Hippocampal formation (tissue), 2 donors: ENCODE measurements at regions not wholly inside any gene's neighbourhood (a gene's known extent, or its start where the extent isn't known, plus 50 kb on each side); places are given as distances from the start of the nearest gene placed in this dataset.

Source experiments
- DNase-seq, 2 donors: peaks; one replicate each; lab custom pipeline; 2025; lab: John Stamatoyannopoulos, UW

DNA sequence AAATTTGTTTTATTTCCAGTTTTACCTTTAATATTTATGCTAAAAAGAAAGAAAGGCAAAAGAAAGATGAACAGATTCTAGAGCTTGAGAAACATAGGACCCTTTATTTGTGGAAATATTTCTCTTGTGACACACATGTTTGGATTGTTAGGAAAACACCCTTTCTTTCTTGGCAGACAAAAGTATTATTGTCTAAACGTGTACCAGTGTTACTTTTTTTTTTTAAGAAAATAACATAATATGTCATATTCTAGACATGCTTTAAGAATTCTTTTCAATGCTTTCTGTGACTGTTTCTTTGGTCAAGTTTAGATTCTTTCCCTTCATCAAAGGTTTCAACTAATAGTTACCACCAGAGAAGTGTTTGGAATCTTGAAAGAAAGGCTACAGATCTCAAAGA lies 183.4 kb upstream of the CNR1 start:
- DNase-seq: no peak

DNA sequence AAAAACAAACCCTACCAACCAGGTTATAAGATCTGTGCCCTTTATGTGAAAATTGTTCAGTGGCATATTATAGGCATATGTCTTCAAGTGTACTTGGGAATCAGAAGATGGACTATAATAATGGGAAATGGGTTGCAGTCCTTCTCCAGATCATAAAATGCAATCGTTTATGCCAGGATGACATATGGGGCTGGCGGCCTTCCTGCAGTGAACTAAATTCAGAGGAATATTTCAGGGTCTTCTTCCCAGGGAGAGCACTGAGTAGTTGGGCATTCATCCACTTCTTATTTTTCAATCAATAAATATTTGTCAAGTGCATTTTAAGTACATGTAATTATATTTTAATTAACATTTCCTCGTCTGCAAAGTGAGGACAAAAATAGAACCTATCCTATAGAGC lies 176.2 kb upstream of the CNR1 start:
- no peak for DNase-seq

DNA sequence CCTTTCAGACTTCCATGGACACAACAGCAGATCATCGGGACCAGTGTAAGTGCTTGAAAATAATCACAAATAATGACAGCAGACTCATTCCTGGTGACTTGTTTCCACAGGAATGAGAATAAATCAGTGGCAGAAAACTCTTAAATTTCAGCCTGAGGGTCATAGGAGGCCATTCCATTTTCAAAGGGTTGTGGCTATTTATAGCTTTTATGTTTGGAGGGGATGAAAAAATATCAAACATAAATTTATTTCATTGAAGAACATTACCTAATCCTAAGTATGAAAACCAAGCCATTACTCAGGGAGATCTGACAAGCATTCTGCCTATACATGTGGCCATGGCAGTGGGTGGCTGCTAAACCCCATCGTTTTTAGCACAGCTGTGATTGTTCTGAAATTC lies 173.6 kb upstream of the CNR1 start:
- no peak for DNase-seq

DNA sequence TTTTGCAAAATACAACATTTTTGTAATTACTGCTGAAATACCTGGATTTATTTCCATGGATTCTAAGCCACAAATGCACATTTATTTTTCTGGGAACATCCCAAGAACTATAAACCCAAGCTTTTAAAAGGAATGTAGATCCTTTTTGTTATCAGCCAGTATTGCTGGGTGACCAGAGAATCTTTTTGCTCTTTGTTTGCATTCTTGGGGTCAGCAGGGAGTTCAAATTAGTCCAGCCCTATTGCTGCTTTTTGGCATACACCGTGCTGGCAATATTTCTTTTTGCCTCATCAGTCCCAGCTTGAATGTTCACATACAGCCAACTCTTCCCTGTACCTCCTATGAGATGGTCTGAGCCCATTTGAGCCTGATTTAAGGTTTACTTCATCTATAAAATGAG lies 155.2 kb upstream of the CNR1 start:
- no peak for DNase-seq

DNA sequence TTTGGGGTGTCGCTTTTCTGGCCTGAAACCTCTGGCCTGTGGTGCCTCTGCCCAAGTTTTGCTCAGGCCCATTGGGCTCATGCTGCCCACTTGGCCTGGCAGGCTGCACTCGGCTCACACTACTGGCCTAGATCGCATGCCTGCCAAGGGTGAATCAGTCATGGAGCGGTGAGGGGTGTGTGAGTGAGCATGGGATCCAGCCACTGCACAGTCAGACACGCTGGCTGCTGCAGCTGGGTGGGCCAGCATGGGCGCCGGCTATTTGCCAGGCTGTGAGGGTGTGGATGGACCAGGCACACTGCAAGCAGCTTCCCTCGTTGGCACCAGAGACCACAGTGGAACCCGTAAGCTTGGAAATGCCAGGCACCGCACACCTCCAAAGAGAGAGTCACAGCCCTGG lies 145.4 kb upstream of the CNR1 start:
- DNase-seq: no peak

DNA sequence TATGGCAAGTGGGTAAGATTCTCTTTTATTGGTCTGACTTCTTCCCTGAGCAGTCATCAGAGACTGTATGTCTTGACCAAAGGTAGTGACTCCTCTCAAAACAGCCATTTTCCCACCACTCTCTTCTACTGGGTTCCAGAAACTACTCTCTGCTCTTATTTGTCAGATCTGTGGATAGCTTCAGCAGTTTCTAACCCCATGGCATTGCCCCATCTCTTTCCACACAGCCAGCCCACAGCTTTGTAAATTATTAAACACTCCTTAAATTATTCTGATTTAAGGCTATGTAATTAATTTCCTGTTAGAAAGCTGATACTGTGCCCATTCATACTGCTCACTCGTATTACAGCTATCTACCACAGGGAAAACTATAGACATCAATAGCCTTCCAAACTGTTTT lies 138.4 kb upstream of the CNR1 start:
- no peak for DNase-seq

DNA sequence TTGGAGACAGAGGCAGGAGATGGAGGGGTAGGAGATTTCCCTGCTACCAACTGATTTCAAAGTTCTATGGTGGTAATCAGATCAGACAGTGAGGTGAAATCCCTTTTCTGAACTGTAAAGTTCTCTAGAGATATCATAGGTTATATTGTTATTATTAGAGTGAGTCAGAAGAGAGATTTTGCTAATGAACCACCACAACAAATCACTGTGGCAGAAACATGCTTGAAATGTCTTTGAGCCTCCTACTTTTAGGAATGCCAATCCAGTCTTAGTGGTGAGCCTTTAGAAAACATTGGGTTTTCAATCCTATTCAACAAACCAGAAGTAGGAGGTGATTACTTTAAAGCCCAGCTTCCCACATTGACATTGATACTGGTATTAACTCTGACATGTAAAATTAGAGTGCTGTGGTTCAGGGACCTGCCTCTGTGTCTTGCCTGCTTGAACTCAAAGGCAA lies 136.7 kb upstream of the CNR1 start:
- no peak for DNase-seq

DNA sequence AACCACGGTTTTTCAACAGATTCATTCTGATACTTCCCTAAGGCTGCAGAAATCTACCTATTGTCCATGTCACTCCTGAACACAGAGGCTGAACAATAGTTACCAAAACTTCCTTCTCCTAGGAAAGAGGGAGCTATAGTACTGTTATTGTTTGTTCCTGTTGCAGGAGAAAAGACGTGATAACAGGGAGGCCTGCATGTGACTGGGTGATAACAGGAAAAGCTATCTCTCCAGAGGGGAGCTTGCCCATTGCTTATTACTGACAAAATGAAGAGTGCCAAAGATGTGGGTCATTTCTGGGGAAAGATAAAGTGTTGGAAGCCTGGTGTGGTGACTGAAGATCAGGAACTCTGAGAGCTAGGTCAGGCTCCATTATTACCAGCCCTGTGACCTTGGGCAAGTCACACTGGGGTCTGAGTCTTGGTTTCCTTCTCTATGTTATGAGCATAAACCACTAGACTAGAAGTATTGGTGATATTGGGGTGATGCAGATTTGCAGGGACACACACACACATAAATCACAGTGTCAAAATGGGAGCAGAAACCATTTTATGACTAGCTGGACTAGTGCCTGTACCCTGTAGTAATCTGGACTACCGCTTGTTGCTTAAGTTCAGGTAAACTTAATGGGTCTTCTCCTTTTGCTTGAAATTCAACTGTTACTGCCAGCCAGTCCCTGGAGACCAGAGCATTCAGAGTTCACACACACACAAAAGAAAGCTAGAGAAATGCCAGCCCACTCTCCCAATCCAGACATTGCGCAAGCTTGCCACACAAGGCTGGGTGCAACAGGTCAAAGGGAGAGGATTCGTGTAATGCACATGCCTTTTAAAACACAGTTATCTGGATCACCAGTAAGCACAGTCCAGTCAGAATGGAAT lies 136.0 kb upstream of the CNR1 start:
- no peak for DNase-seq

DNA sequence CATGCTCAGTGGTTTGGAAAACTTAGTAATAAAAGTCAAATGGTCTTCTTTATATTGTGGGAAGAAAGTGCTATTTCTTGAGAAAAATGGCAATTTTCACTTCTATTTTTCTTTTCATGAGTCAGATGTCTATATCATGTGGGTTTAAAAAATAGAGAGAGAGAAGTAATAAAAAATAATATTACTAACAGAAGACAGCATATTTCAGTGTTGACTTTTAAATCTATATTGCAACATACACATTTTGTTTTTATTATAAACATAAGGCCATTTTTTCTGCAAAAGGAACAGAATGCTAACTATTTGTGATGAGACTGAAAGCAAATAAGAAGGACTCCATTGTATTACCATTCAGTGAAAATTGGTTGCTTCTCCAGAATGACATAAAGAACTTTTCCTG lies 135.1 kb upstream of the CNR1 start:
- DNase-seq: no peak

DNA sequence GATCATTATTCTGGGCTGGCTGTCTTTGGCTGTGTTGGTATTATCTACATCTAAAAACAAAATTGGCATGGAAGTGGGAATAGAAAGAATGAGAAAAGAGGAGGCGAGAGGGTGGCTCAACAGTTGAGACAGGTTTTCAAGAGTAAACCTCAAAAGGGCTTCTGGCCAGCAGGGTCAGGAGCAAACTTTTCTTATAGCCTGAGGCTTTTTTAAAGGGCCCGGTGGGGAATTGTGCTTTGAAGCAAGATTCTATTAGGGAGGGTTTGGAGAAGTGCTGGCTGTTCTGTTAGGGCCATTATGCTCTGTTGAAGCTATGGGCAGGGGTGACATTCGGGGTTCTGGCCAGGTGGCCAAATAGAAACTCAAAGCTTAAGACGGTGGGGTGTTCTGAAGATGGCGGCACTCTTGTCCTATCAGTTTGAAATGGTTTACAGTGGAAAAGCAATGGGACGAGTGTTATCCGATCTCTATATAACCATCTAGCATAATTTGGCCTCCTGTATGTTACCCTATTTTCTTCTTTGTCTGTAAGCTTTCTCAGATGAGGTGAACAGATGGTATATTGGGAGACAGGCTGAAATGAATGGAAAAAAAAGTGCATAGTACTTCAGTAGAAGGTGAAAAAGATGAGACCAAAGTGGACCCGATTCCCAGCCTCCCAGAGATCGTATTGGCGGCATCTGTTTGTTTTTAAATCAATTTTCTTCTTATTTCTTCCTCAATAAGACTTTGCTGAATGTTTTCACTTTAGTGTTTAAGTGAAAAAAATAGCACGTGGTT lies 132.1 kb upstream of the CNR1 start:
- DNase-seq: no peak

DNA sequence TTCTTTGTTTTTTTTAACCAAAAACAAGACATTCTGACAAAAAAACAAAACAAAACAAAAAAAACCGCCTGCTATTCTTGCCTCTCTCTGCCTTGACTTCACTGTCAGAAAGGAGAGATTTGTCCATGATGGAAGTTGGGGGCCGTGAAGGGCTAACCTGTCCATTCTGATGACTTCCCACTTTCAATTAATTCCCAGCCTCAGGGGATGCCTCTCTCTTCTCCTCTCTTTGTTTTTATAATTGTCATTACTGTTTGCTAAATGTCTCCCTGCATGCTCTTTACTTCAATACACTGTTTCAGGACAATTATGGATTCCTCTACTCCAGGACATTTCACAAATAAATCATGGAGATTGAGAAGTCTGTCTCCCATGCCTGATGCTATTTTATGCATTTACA lies 130.5 kb upstream of the CNR1 start:
- DNase-seq: no peak

DNA sequence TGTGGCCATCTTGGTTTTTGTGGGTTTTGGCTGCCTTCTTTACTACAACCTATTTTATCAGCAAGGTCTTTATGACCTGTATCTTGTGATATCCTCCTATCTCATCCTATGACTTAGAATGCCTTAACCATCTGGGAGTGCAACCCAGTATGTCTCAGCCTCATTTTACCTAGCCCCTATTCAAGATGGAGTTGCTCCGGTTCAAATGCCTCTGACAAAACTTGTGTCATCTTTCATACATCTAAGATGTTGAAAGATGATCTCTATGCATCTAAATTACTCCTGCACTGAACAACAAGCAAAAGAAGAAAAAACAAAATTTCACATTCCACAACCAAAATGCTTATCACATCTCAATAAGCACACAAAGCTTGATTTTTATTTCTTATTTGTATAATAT lies 129.5 kb upstream of the CNR1 start:
- DNase-seq: no peak

DNA sequence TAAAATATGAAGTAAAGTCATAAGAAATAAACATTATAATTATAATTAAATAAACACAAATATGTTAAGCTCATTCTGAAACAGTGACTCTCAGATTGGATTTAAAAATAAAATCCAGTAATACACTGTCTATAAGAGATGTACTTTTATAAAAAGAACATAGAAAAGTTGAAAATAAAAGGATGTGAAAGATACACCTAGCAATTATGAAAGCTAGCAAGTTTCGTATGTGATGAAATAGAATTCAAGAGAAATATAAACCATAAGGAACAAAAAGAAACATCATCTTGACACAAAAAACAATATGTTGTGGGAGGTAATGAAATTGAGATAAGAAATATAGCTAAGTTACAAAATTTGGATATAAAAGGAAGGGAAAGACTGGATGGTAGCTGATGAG lies 128.6 kb upstream of the CNR1 start:
- DNase-seq: no peak

DNA sequence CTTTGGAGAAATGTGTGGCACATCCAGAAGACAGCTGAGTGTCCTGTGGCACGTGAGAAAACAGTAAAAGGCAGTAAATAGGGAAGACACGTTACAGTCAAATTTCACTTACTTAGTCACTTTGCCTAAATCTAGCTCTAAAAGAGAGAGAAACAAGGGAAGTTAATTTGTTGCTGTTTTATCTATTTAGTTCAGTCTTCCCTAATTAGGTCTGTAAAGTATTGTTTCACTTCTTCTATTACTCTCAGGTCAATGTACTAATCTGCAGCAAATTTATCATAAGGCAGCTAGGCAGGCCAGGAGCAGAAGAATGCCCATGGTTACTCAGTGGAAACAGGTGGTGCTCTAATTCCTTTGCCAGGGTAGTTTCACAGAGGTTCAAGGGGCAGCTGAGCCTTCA lies 124.3 kb upstream of the CNR1 start:
- DNase-seq: no peak

DNA sequence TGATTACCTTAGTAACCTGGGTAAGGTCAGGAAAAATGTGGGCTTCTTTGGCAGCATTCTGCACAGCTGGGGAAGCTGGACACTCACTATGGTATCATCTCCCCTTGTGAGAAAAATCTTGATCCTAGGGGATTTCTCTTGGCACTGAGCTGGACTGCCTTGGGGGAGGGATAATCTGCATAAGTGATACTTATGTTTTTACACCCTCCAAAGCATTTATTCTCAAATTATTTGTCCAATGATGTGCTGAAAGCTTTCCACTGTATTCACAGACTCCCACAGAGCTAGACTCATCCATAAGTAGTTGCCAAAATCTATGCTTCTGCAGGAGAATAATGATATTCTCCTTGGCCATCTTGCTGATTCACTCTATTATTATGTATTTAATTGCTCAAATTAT lies 121.5 kb upstream of the CNR1 start:
- no peak for DNase-seq

DNA sequence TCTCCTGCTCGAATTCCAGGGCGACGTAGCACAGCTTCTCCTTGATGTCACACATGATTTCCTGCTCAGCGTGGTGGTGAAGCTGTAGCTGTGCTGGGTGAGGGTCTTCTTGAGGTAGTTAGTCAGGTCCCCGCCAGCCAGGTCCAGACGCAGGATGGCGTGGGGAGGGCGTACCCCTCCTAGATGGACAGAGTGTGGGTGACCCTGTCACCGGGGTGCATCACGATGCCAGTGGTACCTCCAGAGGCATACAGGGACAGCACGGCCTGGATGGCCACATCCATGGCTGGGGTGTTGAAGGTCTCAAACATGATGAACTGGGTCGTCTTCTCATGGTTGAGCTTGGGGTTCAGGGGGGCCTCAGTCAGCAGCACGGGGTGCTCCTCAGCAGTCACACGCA lies 110.2 kb upstream of the CNR1 start:
- DNase-seq: no peak

DNA sequence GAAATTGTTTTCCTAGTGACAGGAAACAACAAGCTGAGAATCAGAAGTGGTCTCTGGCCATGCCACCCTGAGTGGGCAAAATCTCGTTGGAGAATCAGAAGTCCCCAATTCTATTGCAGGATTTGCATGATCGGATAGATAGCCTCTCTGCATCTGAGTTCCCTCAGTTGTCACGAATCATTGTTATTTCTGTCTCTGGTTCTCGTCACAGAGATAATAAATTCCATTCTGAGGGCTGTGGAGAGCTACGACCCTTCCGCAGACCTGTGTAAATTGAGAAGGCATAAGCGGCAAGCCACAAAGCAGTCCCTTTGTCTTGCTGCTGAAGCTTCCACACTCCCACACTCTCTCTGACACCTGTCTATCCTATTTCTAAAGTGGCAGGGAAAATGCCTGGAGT lies 102.4 kb upstream of the CNR1 start:
- no peak for DNase-seq

DNA sequence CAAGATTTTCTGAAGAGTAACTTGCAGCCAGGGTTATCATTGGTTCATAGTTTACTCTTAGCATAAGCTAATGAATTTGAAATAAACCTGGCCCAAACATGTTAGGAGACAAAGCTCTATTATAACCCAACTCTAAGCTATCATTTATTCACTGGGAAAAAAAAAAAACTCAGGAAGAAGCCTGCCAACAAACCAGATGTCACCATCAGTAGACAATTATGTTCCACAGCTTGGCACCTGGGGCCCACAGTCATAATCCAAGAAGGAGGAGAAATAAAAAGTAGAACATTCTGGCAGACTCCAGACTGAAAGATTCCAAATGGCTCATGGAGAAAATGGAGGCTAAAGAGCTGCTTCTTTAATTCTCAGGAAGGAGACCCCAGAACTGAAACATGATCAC lies 100.0 kb upstream of the CNR1 start:
- no peak for DNase-seq

DNA sequence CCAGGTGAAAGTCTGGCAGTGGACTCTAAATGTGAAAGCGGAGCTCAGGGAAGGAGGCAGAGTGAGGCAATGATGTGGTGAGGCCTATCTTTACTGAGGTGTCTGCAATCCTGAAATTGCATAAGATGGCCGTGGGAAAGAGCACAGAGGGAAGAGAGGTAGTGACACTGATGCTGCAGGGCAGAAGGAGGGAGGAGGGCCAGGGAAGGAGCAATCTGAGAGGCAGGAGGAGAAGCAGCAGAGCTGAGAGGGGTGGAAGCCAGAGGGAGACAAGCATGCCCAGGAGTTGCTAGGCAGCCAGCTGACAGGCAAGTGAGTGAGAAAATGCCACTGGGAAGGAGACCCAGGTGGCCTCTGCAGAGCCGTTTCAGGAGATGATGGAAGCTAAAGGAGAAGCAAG lies 97.4 kb upstream of the CNR1 start:
- DNase-seq: no peak

DNA sequence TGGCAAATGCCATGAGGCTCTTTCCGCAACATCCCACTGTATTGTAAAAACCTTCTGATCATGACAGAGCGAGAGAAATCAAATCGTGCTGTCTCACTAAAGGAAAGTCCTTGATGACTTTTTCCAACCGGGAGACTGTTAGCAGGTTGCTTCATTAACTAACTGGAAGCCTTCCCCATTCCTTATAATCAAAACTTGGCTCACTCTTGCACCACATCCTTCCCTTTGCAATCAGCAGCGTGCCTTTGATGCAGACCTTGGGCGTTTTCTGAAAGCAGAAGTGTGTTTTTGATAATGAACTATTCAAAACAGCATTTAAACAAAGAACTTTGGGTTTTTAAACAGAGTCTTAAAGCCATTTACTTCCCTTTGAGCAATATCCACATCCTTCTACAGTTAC lies 96.2 kb upstream of the CNR1 start:
- no peak for DNase-seq

DNA sequence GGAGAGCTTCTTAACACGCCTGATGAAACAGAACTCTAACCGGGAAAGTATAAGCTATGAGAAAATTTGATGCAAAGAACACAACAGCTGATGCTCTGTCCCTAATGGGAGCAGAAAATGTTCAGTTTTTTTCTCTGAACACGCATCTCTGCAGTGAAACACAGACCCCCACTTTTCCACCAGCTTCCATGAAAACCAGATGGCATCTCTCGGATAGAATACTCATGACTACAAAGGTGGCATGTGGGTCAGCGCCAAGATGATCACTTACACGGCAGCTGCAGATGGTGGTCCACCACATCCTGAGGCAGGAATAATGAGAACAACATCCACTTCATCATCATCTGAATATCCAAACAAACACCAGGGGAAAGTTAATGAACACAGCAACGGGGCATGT lies 85.2 kb upstream of the CNR1 start:
- DNase-seq: no peak

DNA sequence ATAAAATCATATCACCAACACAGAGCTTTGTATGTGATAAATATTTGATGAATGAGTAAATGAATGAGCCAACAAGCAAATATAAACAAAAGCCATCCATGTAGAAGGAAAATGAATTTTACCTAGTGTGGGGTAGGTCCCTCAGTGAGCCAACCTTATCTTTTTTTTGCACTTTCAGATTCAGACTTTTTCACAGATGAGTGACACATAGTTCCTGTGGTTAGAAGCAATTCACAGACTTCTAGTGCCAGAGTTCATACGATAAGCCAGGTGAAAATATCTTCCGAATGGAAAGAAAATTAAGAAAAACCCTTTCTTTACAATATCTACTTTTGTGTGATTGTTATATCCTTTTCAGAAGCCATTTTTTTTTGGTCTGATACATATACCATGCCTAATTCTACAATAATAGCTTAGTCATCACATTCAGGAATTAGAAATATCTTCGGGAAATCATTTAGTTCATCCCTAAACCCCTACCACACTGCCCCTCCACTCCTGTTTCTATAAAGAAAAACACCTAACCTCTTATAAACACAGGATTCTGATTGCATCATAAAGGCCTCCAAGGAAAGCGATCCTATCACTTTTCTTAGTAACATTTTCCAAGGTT lies 82.7 kb upstream of the CNR1 start:
- DNase-seq: no peak

DNA sequence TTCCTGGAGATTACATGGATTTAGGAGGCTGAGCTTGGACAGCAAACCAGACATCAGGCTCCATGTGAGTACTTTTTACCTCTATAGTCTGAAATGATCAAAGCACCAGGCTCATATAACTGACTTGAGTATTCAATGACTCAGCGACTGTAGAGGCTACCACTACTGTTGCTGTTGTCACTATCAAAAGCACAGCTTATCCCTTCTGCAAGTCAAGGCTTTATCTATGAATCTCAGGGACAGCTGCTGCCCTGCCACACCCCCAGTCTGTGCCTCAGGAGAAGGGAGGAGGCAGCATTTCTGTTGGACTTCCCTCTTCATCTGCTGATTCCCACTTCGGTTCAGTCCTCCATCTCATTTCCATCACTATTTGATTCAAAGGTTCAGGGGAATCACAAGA lies 80.5 kb upstream of the CNR1 start:
- DNase-seq: no peak
